Kidney (tissue), 13 donors: ENCODE measurements at regions not wholly inside any gene's neighbourhood (a gene's known extent, or its start where the extent isn't known, plus 50 kb on each side); places are given as distances from the start of the nearest gene placed in this dataset.

Experiments
- DNase-seq, 5 donors: peaks; one replicate each; pipeline ENCODE4 v3.0.0-alpha.2; 2013 to 2020
- FAIRE-seq: peaks from 2 replicates; lab custom pipeline; 2012; peaks lifted over from hg19 to GRCh38; lab: Jason Lieb, UNC
- H3K27ac ChIP-seq, 2 donors: one replicate each; pipeline ENCODE4 v1.7.0; 2013; ENCODE audit warnings: low read depth in 2 of 2, low read length in 2 of 2, inconsistent platforms in 1 of 2
- H3K27me3 ChIP-seq: one replicate; pipeline ENCODE4 v1.7.1; 2013; ENCODE audit warnings: low read length, inconsistent platforms; ENCODE audit not compliant: control insufficient read depth, insufficient read depth
- H3K36me3 ChIP-seq, 3 donors: one replicate each; pipeline versions ENCODE4 v1.7.0 to v1.7.1; 2013; ENCODE audit warnings: low read length in 3 of 3, control low read depth in 1 of 3, inconsistent platforms in 1 of 3; ENCODE audit not compliant: insufficient read depth in 3 of 3, control insufficient read depth in 2 of 3
- H3K4me1 ChIP-seq, 3 donors: one replicate each; pipeline versions ENCODE4 v1.7.0 to v1.7.1; 2013; ENCODE audit warnings: low read length in 3 of 3, inconsistent platforms in 1 of 3, low read depth in 1 of 3; ENCODE audit not compliant: control insufficient read depth in 2 of 3, insufficient read depth in 2 of 3
- H3K4me3 ChIP-seq, 3 donors: one replicate each; pipeline versions ENCODE4 v1.7.0 to v1.8.1; 2013; ENCODE audit warnings: low read length in 3 of 3, control low read depth in 1 of 3, inconsistent platforms in 1 of 3
- H3K9ac ChIP-seq, 3 donors: one replicate each; pipeline versions ENCODE4 v1.7.0 to v1.7.1; 2013; ENCODE audit warnings: low read length in 3 of 3, control low read depth in 1 of 3, inconsistent platforms in 1 of 3
- H3K9me3 ChIP-seq, 3 donors: one replicate each; pipeline versions ENCODE4 v1.7.0 to v1.7.1; 2013; ENCODE audit warnings: low read length in 3 of 3, control low read depth in 1 of 3, inconsistent platforms in 1 of 3; ENCODE audit not compliant: control insufficient read depth in 2 of 3, insufficient read depth in 1 of 3
- CTCF ChIP-seq: IDR thresholded peaks from 3 replicates; pipeline ENCODE4 v1.5.1; 2012; ENCODE audit warnings: mild to moderate bottlenecking, moderate library complexity, borderline replicate concordance; ENCODE audit not compliant: insufficient read depth; ENCODE audit errors: extremely low read depth
- intact Hi-C: fragments of 100-400 bp; cut with DNase I; formaldehyde crosslinking; loops from one replicate; pipeline ENCODE4 v1.11.1; 2022
- donor health status: control.
- donor health status: control.
- donor health status: control.
- donor health status: control.
- donor health status: control.
- donor health status: DM: yes; HTN: yes; CAD: no.
- donor health status: Normal renal cell carcinoma (clear cell type).

DNA sequence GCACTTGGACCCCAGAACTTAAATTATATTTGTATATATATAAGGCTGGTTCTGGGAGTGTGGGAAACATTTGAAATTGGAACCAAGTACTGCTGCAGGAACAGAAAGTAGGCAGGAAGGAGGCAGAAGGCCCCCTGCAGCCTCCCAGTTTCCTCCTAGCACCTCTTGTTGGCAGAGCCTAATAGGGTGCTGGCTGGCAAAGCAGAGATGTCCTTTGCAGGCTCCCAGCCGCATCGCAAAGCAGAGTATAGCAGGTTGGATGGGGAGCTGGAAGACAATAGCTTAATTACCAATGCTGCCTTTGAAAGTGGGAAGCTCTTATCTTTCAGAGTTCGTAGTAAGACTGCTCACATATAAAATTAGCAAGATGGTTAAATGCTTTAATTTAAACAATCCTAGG lies 370.8 kb upstream of the C11orf87 start:
- FAIRE-seq (no peak), DNase-seq (no peak)
- no peak overlapping the region for H3K9ac ChIP-seq
- no peak for TF ChIP-seq CTCF
- no peaks in the 10 kb centered on the region for H3K36me3 ChIP-seq
- H3K9me3 ChIP-seq, result no peaks in the 10 kb centered on the region
- intact Hi-C loops, result no loop called here
- H3K27me3 ChIP-seq, result no peaks in the 10 kb centered on the region
- no peaks in the 10 kb centered on the region for H3K4me1 ChIP-seq
- H3K4me3 ChIP-seq, result no peak overlapping the region
- H3K27ac ChIP-seq, result no peak overlapping the region

DNA sequence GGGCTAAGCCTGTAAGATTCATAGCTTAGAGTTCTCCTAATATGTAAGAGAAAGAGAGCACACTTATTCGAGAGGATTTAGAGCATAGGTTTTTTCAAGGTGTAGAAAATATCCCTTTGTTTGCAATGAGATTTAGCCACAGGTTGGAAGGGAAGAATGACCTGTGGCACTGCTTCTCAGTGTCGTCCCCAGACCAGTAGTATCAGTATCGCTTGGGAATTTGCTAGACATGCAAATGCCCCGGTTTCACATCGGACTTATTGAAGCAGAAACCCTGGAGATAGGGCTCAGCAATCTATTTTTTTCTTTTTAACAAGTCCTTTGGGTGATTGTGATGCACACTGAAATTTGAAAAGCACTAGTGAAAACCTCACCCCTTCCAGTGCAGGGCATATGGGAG lies 362.6 kb upstream of the C11orf87 start:
- H3K27me3 ChIP-seq, result no peaks in the 10 kb centered on the region
- FAIRE-seq, result no peak
- TF ChIP-seq CTCF, result no peak

GRCh38 chr11:109061394-109061793 lies 360.6 kb upstream of the C11orf87 start:
- TF ChIP-seq CTCF, result no peak
- Histone ChIP-seq H3K4me3 (no peak overlapping the region), H3K36me3 (no peaks in the 10 kb centered on the region), H3K4me1 (no peaks in the 10 kb centered on the region), H3K27ac (no peak overlapping the region), H3K9ac (no peak overlapping the region), H3K9me3 (no peaks in the 10 kb centered on the region), H3K27me3 (no peaks in the 10 kb centered on the region)
- intact Hi-C loops, result no loop called here
- DNase-seq (no peak), FAIRE-seq (no peak)

More for the DNA sequence above, 362.6 kb upstream of the C11orf87 start:
- no peak overlapping the region for H3K9ac ChIP-seq
- H3K9me3 ChIP-seq, result no peaks in the 10 kb centered on the region
- intact Hi-C loops, result no loop called here
- H3K4me3 ChIP-seq, result no peak overlapping the region
- no peaks in the 10 kb centered on the region for H3K4me1 ChIP-seq
- DNase-seq, result no peak
- H3K36me3 ChIP-seq, result no peaks in the 10 kb centered on the region
- H3K27ac ChIP-seq, result no peak overlapping the region

- Histone ChIP-seq H3K4me1 (no peaks in the 10 kb centered on the region), H3K4me3 (no peak overlapping the region), H3K36me3 (no peaks in the 10 kb centered on the region), H3K9ac (no peak overlapping the region), H3K9me3 (no peaks in the 10 kb centered on the region), H3K27ac (no peak overlapping the region), H3K27me3 (no peaks in the 10 kb centered on the region)
- no peak for TF ChIP-seq CTCF
- FAIRE-seq (no peak), DNase-seq (no peak)
- intact Hi-C loops, result no loop called here
Observed at GRCh38 chr11:109062445-109062844, 359.5 kb upstream of the C11orf87 start.
